Neural cell (in vitro differentiated cells): ENCODE measurements at regions not wholly inside any gene's neighbourhood (a gene's known extent, or its start where the extent isn't known, plus 50 kb on each side); places are given as distances from the start of the nearest gene placed in this dataset.
"Not testable (repeated sequence)": the region's sequence is repeated elsewhere in the genome, so short reads cannot be mapped to it uniquely, and the experiment has no call there.

Experiments used
- H2AFZ ChIP-seq: fragments of 200-600, 300-800 bp; sonication (generic), shearing (Covaris generic); 2 replicates; pipeline ENCODE4 v1.6.0; 2014; ENCODE audit warnings: low read depth, mild to moderate bottlenecking, antibody characterized with exemption, low read length, moderate library complexity
- H3F3A ChIP-seq: fragments of 200-600 bp; shearing (Covaris generic); 2 replicates; pipeline ENCODE4 v1.6.1; 2016; ENCODE audit warnings: mild to moderate bottlenecking, moderate library complexity, mixed read lengths, antibody characterized with exemption, low read length; ENCODE audit not compliant: insufficient read depth, poor library complexity, severe bottlenecking
- H3K27ac ChIP-seq: fragments of 200-600, 300-800 bp; sonication (generic), shearing (Covaris generic); 2 replicates; pipeline ENCODE4 v1.5.1; 2014; ENCODE audit warnings: mild to moderate bottlenecking, low read length, moderate library complexity
- H3K27me3 ChIP-seq: fragments of 300-800, 200-600 bp; sonication (generic), shearing (Covaris generic); 2 replicates; pipeline ENCODE4 v1.6.0; 2014; ENCODE audit warnings: mild to moderate bottlenecking, low read depth, low read length, moderate library complexity; ENCODE audit not compliant: insufficient read depth
- H3K36me3 ChIP-seq: fragments of 300-800, 200-600 bp; sonication (generic), shearing (Covaris generic); 2 replicates; pipeline ENCODE4 v1.5.1; 2014; ENCODE audit warnings: mild to moderate bottlenecking, antibody characterized with exemption, low read length, moderate library complexity; ENCODE audit not compliant: insufficient read depth
- H3K4me2 ChIP-seq: fragments of 300-800, 200-600 bp; sonication (generic), shearing (Covaris generic); 2 replicates; pipeline ENCODE4 v1.6.0; 2014; ENCODE audit warnings: mild to moderate bottlenecking, low read length
- H3K4me3 ChIP-seq: fragments of 300-800, 200-600 bp; sonication (generic), shearing (Covaris generic); 2 replicates; pipeline ENCODE4 v1.5.1; 2014; ENCODE audit warnings: mild to moderate bottlenecking, low read length, moderate library complexity
- H3K79me2 ChIP-seq: fragments of 200-600 bp; shearing (Covaris generic); replicated peaks from 2 replicates; pipeline ENCODE4 v1.6.0; 2014; ENCODE audit warnings: mild to moderate bottlenecking, low read length, moderate library complexity; ENCODE audit not compliant: insufficient read depth
- H3K9ac ChIP-seq: fragments of 300-800, 200-600 bp; sonication (generic), shearing (Covaris generic); 2 replicates; pipeline ENCODE4 v1.6.1; 2016; ENCODE audit warnings: mild to moderate bottlenecking, low read length, mixed read lengths
- H3K9me2 ChIP-seq: fragments of 200-600 bp; shearing (Covaris generic); 2 replicates; pipeline ENCODE4 v1.6.1; 2016; ENCODE audit warnings: mild to moderate bottlenecking, low read length, mixed read lengths; ENCODE audit not compliant: insufficient read depth
- H3K9me3 ChIP-seq: fragments of 200-600, 300-800 bp; sonication (generic), shearing (Covaris generic); 2 replicates; pipeline ENCODE4 v1.6.1; 2016; ENCODE audit warnings: mild to moderate bottlenecking, mixed run types, low read length, moderate library complexity, mixed read lengths
- H4K20me1 ChIP-seq: fragments of 200-600 bp; shearing (Covaris generic); 2 replicates; pipeline ENCODE4 v1.6.1; 2016; ENCODE audit warnings: mild to moderate bottlenecking, mixed run types; ENCODE audit not compliant: insufficient read depth
- CTCF ChIP-seq: fragments of 450-650 bp; IDR thresholded peaks from 2 replicates; pipeline ENCODE4 v1.5.1; 2014; ENCODE audit warnings: antibody characterized with exemption, mild to moderate bottlenecking, moderate library complexity; ENCODE audit not compliant: poor library complexity, severe bottlenecking
- EP300 ChIP-seq: fragments of 450-650 bp; conservative IDR thresholded peaks from 2 replicates; pipeline ENCODE4 v1.6.1; 2014; ENCODE audit warnings: antibody characterized with exemption, mild to moderate bottlenecking, moderate library complexity; ENCODE audit not compliant: poor library complexity, severe bottlenecking
- EZH2 ChIP-seq: fragments of 200-600, 300-800 bp; shearing (Covaris generic), sonication (generic); IDR thresholded peaks from 2 replicates; pipeline ENCODE4 v1.6.1; 2014; ENCODE audit warnings: antibody characterized with exemption, low read length, borderline replicate concordance, mild to moderate bottlenecking; ENCODE audit not compliant: insufficient read depth, poor library complexity, severe bottlenecking
- MXI1 ChIP-seq: fragments of 450-650 bp; conservative IDR thresholded peaks from 2 replicates; pipeline ENCODE4 v1.6.1; 2014; ENCODE audit warnings: antibody characterized with exemption, mild to moderate bottlenecking; ENCODE audit not compliant: poor library complexity, severe bottlenecking
- POLR2AphosphoS5 ChIP-seq: IDR thresholded peaks from 2 replicates; pipeline ENCODE4 v1.6.1; 2012
- RAD21 ChIP-seq: fragments of 450-650 bp; conservative IDR thresholded peaks from 2 replicates; pipeline ENCODE4 v1.6.1; 2014; ENCODE audit warnings: antibody characterized with exemption, mild to moderate bottlenecking, moderate library complexity
- REST ChIP-seq: IDR thresholded peaks from 2 replicates; pipeline ENCODE4 v1.6.1; 2012; ENCODE audit warnings: borderline replicate concordance
- SMC3 ChIP-seq: fragments of 450-650 bp; conservative IDR thresholded peaks from 2 replicates; pipeline ENCODE4 v1.6.1; 2014; ENCODE audit warnings: antibody characterized with exemption, mild to moderate bottlenecking, moderate library complexity; ENCODE audit not compliant: poor library complexity
- TAF1 ChIP-seq: IDR thresholded peaks from 2 replicates; pipeline ENCODE4 v1.6.1; 2012; ENCODE audit warnings: low read depth

DNA sequence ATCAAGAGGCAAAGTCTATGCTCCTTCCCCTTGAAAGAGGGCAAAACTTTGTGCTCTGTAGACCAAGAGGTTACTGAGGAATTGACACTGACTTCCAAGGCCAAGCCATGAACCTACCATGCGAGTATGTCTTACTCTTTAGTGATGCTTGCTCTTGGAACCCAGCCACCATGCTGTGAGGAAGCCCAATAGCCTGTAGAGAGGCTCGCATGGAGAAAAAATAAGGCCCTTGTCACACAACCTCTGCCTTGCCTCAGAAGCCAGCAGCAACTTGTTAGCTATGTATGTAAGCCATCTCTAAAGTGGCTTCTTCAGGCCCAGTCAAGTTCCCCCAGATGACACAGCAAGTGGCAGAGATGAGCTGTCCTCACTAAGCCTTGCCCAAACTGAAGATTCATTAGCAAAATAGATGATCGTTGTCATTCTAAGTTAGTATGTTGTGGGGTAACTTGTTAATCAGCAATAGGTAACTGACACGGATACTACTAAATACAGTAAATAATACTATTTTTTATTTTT lies 66.1 kb upstream of the RGPD5 start:
- Histone ChIP-seq H3K4me2 (no peak overlapping the region), H3K9me2 (no peaks in the 10 kb centered on the region), H3F3A (no peaks in the 10 kb centered on the region), H3K4me3 (no peak overlapping the region), H4K20me1 (no peaks in the 10 kb centered on the region), H2AFZ (no peak overlapping the region), H3K9me3 (no peaks in the 10 kb centered on the region), H3K27me3 (no peaks in the 10 kb centered on the region), H3K36me3 (no peaks in the 10 kb centered on the region), H3K79me2 (no peaks in the 10 kb centered on the region), H3K9ac (no peak overlapping the region), H3K27ac (no peak overlapping the region)
- TF ChIP-seq SMC3 (no peak), EZH2 (no peak), CTCF (no peak), EP300 (no peak), REST (no peak), POLR2AphosphoS5 (no peak), TAF1 (no peak), MXI1 (no peak), RAD21 (no peak)

- not testable (repeated sequence) for H3K27me3 ChIP-seq, H3F3A ChIP-seq, H3K79me2 ChIP-seq, H3K4me2 ChIP-seq, H3K4me3 ChIP-seq, H3K9me2 ChIP-seq, H3K9ac ChIP-seq, H4K20me1 ChIP-seq, H3K36me3 ChIP-seq, H3K9me3 ChIP-seq, H2AFZ ChIP-seq, H3K27ac ChIP-seq
These were observed 60.4 kb upstream of the RGPD5 start for GRCh38 chr2:109733746-109734145.

GRCh38 chr2:109736177-109736827 lies 57.8 kb upstream of the RGPD5 start:
- no peaks in the 10 kb centered on the region for H3K9me3 ChIP-seq
- H4K20me1 ChIP-seq, result no peaks in the 10 kb centered on the region
- no peaks in the 10 kb centered on the region for H3K79me2 ChIP-seq
- no peaks in the 10 kb centered on the region for H3K9me2 ChIP-seq
- H3K36me3 ChIP-seq, result no peaks in the 10 kb centered on the region
- TF ChIP-seq CTCF (peak; percentile 85), POLR2AphosphoS5 (no peak), REST (no peak), MXI1 (no peak), RAD21 (peak; percentile 84), SMC3 (peak; percentile 93), EZH2 (no peak)
- H3F3A ChIP-seq, result no peaks in the 10 kb centered on the region
- no peak overlapping the region for H3K4me2 ChIP-seq
- H3K4me3 ChIP-seq, result no peak overlapping the region
- H3K27ac ChIP-seq, result no peak overlapping the region
- no peak overlapping the region for H3K9ac ChIP-seq
- no peak overlapping the region for H2AFZ ChIP-seq
- no peaks in the 10 kb centered on the region for H3K27me3 ChIP-seq
